ENCODE measurements at regions not wholly inside any gene's neighbourhood (a gene's known extent, or its start where the extent isn't known, plus 50 kb on each side); places are given as distances from the start of the nearest gene placed in this dataset.

GRCh38 chr7:145082366-145083161 is 246.7 kb upstream of the TPK1 start:
- no peak for DNase-seq

- DNase-seq = no peak
Observed at GRCh38 chr7:145065473-145065872, 229.6 kb upstream of the TPK1 start.

GRCh38 chr7:145064114-145064513 is 228.3 kb upstream of the TPK1 start:
- DNase-seq = no peak

- no peak for DNase-seq
Observed at GRCh38 chr7:145053781-145054180, 217.9 kb upstream of the TPK1 start.

- DNase-seq = no peak
Observed at GRCh38 chr7:145050415-145050814, 214.6 kb upstream of the TPK1 start.

- peak; percentile 70 for DNase-seq
Observed at GRCh38 chr7:145036604-145037405, 201.0 kb upstream of the TPK1 start.

- DNase-seq = no peak
Observed at GRCh38 chr7:145031162-145031561, 195.3 kb upstream of the TPK1 start.

GRCh38 chr7:145030754-145031153 is 194.9 kb upstream of the TPK1 start:
- DNase-seq = no peak

GRCh38 chr7:145020454-145020853 is 184.6 kb upstream of the TPK1 start:
- DNase-seq = no peak

- DNase-seq = no peak
Observed at GRCh38 chr7:145016068-145016467, 180.2 kb upstream of the TPK1 start.

- DNase-seq = peak; percentile 36
Observed at GRCh38 chr7:145009876-145010275, 174.0 kb upstream of the TPK1 start.

- no peak for DNase-seq
Observed at GRCh38 chr7:145005601-145006000, 169.7 kb upstream of the TPK1 start.

- peak; percentile 34 for DNase-seq
Observed at GRCh38 chr7:144997512-144997911, 161.7 kb upstream of the TPK1 start.

- DNase-seq = no peak
Observed at GRCh38 chr7:144995495-144995894, 159.6 kb upstream of the TPK1 start.

- no peak for DNase-seq
Observed at GRCh38 chr7:144991041-144991440, 155.2 kb upstream of the TPK1 start.

GRCh38 chr7:144987686-144988085 is 151.8 kb upstream of the TPK1 start:
- no peak for DNase-seq

GRCh38 chr7:144982133-144982532 is 146.3 kb upstream of the TPK1 start:
- no peak for DNase-seq

GRCh38 chr7:144975882-144976281 is 140.0 kb upstream of the TPK1 start:
- no peak for DNase-seq

- no peak for DNase-seq
Observed at GRCh38 chr7:144969787-144970186, 133.9 kb upstream of the TPK1 start.

- no peak for DNase-seq
Observed at GRCh38 chr7:144960763-144961162, 124.9 kb upstream of the TPK1 start.

- no peak for DNase-seq
Observed at GRCh38 chr7:144957998-144958397, 122.1 kb upstream of the TPK1 start.

- DNase-seq = no peak
Observed at GRCh38 chr7:144955422-144955821, 119.6 kb upstream of the TPK1 start.

GRCh38 chr7:144941127-144941526 is 105.3 kb upstream of the TPK1 start:
- no peak for DNase-seq

GRCh38 chr7:144937199-144937598 is 101.3 kb upstream of the TPK1 start:
- no peak for DNase-seq
